ENCODE measurements at regions not wholly inside any gene's neighbourhood (a gene's known extent, or its start where the extent isn't known, plus 50 kb on each side); places are given as distances from the start of the nearest gene placed in this dataset.

- DNase-seq (ENCODE audit: low spot score): peak; percentile 96
These were observed 294.7 kb upstream of the PITRM1 start for GRCh38 chr10:3467052-3467951.

GRCh38 chr10:3465406-3465891, 292.9 kb upstream of the PITRM1 start:
- DNase-seq (ENCODE audit: low spot score): no peak

GRCh38 chr10:3464760-3465405, 292.3 kb upstream of the PITRM1 start:
- no peak for DNase-seq (ENCODE audit: low spot score)

GRCh38 chr10:3460420-3461128, 288.0 kb upstream of the PITRM1 start:
- no peak for DNase-seq (ENCODE audit: low spot score)

GRCh38 chr10:3455385-3456334, 283.1 kb upstream of the PITRM1 start:
- peak; percentile 75 for DNase-seq (ENCODE audit: low spot score)

- DNase-seq (ENCODE audit: low spot score): peak; percentile 57
These were observed 280.2 kb upstream of the PITRM1 start for GRCh38 chr10:3452683-3453361.

- peak; percentile 88 for DNase-seq (ENCODE audit: low spot score)
These were observed 279.6 kb upstream of the PITRM1 start for GRCh38 chr10:3452173-3452626.

GRCh38 chr10:3451516-3452172, 279.1 kb upstream of the PITRM1 start:
- peak; percentile 16 for DNase-seq (ENCODE audit: low spot score)

- no peak for DNase-seq (ENCODE audit: low spot score)
These were observed 273.6 kb upstream of the PITRM1 start for GRCh38 chr10:3446221-3446620.

- no peak for DNase-seq (ENCODE audit: low spot score)
These were observed 273.1 kb upstream of the PITRM1 start for GRCh38 chr10:3445648-3446047.

GRCh38 chr10:3442451-3442990, 269.9 kb upstream of the PITRM1 start:
- DNase-seq (ENCODE audit: low spot score): peak; percentile 24

- DNase-seq (ENCODE audit: low spot score): no peak
These were observed 266.6 kb upstream of the PITRM1 start for GRCh38 chr10:3439183-3439582.

GRCh38 chr10:3438606-3439005, 266.0 kb upstream of the PITRM1 start:
- no peak for DNase-seq (ENCODE audit: low spot score)

GRCh38 chr10:3435671-3436070, 263.1 kb upstream of the PITRM1 start:
- peak; percentile 59 for DNase-seq (ENCODE audit: low spot score)

GRCh38 chr10:3433988-3434387, 261.4 kb upstream of the PITRM1 start:
- no peak for DNase-seq (ENCODE audit: low spot score)

GRCh38 chr10:3433131-3433530, 260.5 kb upstream of the PITRM1 start:
- no peak for DNase-seq (ENCODE audit: low spot score)

GRCh38 chr10:3432081-3432825, 259.7 kb upstream of the PITRM1 start:
- no peak for DNase-seq (ENCODE audit: low spot score)

- DNase-seq (ENCODE audit: low spot score): no peak
These were observed 257.9 kb upstream of the PITRM1 start for GRCh38 chr10:3430501-3430900.

- no peak for DNase-seq (ENCODE audit: low spot score)
These were observed 257.1 kb upstream of the PITRM1 start for GRCh38 chr10:3429676-3430075.

All from H4 (cell line).